Mesenchymal stem cell (in vitro differentiated cells and primary cell): ENCODE measurements at regions not wholly inside any gene's neighbourhood (a gene's known extent, or its start where the extent isn't known, plus 50 kb on each side); places are given as distances from the start of the nearest gene placed in this dataset.
"Not testable (repeated sequence)": the region's sequence is repeated elsewhere in the genome, so short reads cannot be mapped to it uniquely, and the experiment has no call there.

Source experiments
- DNase-seq: peaks from one replicate; pipeline ENCODE4 v3.0.0-alpha.2; 2013
- H2AFZ ChIP-seq: one replicate; pipeline ENCODE4 v1.6.1; 2013; ENCODE audit warnings: low read depth, mild to moderate bottlenecking, control low read depth, inconsistent platforms, low read length, moderate library complexity
- H2AK5ac ChIP-seq: 2 replicates; pipeline ENCODE4 v1.6.1; 2013; ENCODE audit warnings: low read length, moderate library complexity, mild to moderate bottlenecking, inconsistent platforms; ENCODE audit not compliant: severe bottlenecking
- H2BK120ac ChIP-seq: one replicate; pipeline ENCODE4 v1.6.1; 2013; ENCODE audit warnings: low read depth, mild to moderate bottlenecking, inconsistent platforms, low read length, moderate library complexity
- H2BK12ac ChIP-seq, 2 experiments: one replicate each; pipeline ENCODE4 v1.6.1; 2013; ENCODE audit warnings: inconsistent platforms in 2 of 2, low read length in 2 of 2, mild to moderate bottlenecking in 2 of 2, moderate library complexity in 2 of 2, control low read depth in 1 of 2
- H2BK15ac ChIP-seq: one replicate; pipeline ENCODE4 v1.6.1; 2013; ENCODE audit warnings: mild to moderate bottlenecking, low read depth, inconsistent platforms; ENCODE audit not compliant: poor library complexity, severe bottlenecking
- H2BK5ac ChIP-seq: 2 replicates; pipeline ENCODE4 v1.6.1; 2013; ENCODE audit warnings: low read depth, mild to moderate bottlenecking, low read length, control low read depth, inconsistent platforms; ENCODE audit not compliant: poor library complexity, severe bottlenecking
- H3K14ac ChIP-seq, 2 experiments: one replicate each; pipeline ENCODE4 v1.6.1; 2013; ENCODE audit warnings: inconsistent platforms in 2 of 2, low read length in 2 of 2, control low read depth in 1 of 2, mild to moderate bottlenecking in 1 of 2, moderate library complexity in 1 of 2
- H3K18ac ChIP-seq, 2 experiments: one replicate each; pipeline ENCODE4 v1.6.1; 2013; ENCODE audit warnings: inconsistent platforms in 2 of 2, low read length in 2 of 2, control low read depth in 1 of 2, low read depth in 1 of 2, mild to moderate bottlenecking in 1 of 2
- H3K23ac ChIP-seq, 2 experiments: one replicate each; pipeline ENCODE4 v1.6.1; 2013; ENCODE audit warnings: inconsistent platforms in 2 of 2, low read length in 2 of 2, mild to moderate bottlenecking in 2 of 2, moderate library complexity in 2 of 2, control low read depth in 1 of 2
- H3K27ac ChIP-seq: 2 replicates; pipeline ENCODE4 v1.5.1; 2013; ENCODE audit warnings: mild to moderate bottlenecking, moderate library complexity, low read length, control low read depth, inconsistent platforms; ENCODE audit not compliant: poor library complexity, severe bottlenecking
- H3K27me3 ChIP-seq, 2 experiments: 2 replicates each; pipeline versions ENCODE4 v1.6.1 to v1.7.0; 2013; ENCODE audit warnings: low read length in 2 of 2, mild to moderate bottlenecking in 2 of 2, moderate library complexity in 2 of 2, control low read depth in 1 of 2, inconsistent platforms in 1 of 2; ENCODE audit not compliant: control insufficient read depth in 1 of 2, insufficient read depth in 1 of 2
- H3K36me3 ChIP-seq, 2 experiments: 2 replicates each; pipeline versions ENCODE4 v1.6.1 to v1.7.0; 2013; ENCODE audit warnings: low read length in 2 of 2, control low read depth in 1 of 2, inconsistent platforms in 1 of 2, low read depth in 1 of 2, mild to moderate bottlenecking in 1 of 2; ENCODE audit not compliant: insufficient read depth in 2 of 2, control insufficient read depth in 1 of 2
- H3K4ac ChIP-seq, 2 experiments: one replicate each; pipeline ENCODE4 v1.6.1; 2013; ENCODE audit warnings: inconsistent platforms in 2 of 2, low read length in 2 of 2, mild to moderate bottlenecking in 2 of 2, moderate library complexity in 2 of 2, control low read depth in 1 of 2, low read depth in 1 of 2
- H3K4me1 ChIP-seq: 2 replicates; pipeline ENCODE4 v1.6.1; 2013; ENCODE audit warnings: low read depth, low read length, control low read depth; ENCODE audit not compliant: control insufficient read depth, insufficient read depth
- H3K4me2 ChIP-seq: 2 replicates; pipeline ENCODE4 v1.6.1; 2013; ENCODE audit warnings: low read length, mild to moderate bottlenecking, inconsistent platforms; ENCODE audit not compliant: poor library complexity, severe bottlenecking
- H3K4me3 ChIP-seq, 2 experiments: 2 replicates each; pipeline versions ENCODE4 v1.5.1 to v1.7.0; 2013; ENCODE audit warnings: low read length in 2 of 2, mild to moderate bottlenecking in 2 of 2, control low read depth in 1 of 2, low read depth in 1 of 2; ENCODE audit not compliant: insufficient read depth in 1 of 2
- H3K79me1 ChIP-seq: replicated peaks from 2 replicates; pipeline ENCODE4 v1.6.1; 2013; ENCODE audit warnings: mild to moderate bottlenecking, control low read depth, low read length, inconsistent platforms; ENCODE audit not compliant: poor library complexity, severe bottlenecking
- H3K9ac ChIP-seq: 2 replicates; pipeline ENCODE4 v1.7.0; 2013; ENCODE audit warnings: mild to moderate bottlenecking, low read length, moderate library complexity
- H3K9me3 ChIP-seq: 2 replicates; pipeline ENCODE4 v1.7.0; 2013; ENCODE audit warnings: mild to moderate bottlenecking, low read length; ENCODE audit not compliant: control insufficient read depth
- H4K8ac ChIP-seq: one replicate; pipeline ENCODE4 v1.6.1; 2013; ENCODE audit warnings: inconsistent platforms, mild to moderate bottlenecking, low read length, moderate library complexity
- H4K91ac ChIP-seq: one replicate; pipeline ENCODE4 v1.6.1; 2013; ENCODE audit warnings: mild to moderate bottlenecking, low read length, inconsistent platforms
- WGBS: methylation state at CpG from one replicate; pipeline ENCODE4 v1.1.7; 2013; ENCODE audit warnings: mixed read lengths; 5-methylcytosine and 5-hydroxymethylcytosine counted together

DNA sequence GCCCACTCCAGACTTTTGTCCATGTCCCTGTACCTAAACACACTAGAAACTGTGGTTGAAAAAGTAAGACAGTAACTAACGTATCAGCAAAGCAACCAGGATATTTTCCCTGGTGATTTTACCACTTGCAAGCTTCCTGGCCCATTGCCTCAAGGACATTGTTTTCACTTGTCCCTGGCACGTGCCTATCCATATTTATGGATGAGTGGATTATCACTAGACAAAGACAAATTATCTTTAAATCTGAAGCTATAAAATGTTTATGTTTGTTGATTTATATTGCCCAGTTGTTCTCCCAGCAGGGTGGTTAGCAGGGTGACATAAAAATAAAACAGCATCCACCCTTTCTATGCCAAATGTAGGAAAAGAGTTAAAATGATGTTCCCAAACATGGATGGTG, 93.2 kb upstream of the STEAP1 start:
- Histone ChIP-seq H3K9me3 (no peaks in the 10 kb centered on the region), H3K36me3 (no peaks in the 10 kb centered on the region), H4K8ac (no peak overlapping the region), H2BK15ac (no peak overlapping the region), H2AFZ (no peak overlapping the region), H4K91ac (no peak overlapping the region), H2AK5ac (no peak overlapping the region), H3K27ac (no peak overlapping the region), H3K4me2 (no peak overlapping the region), H3K14ac (no peak overlapping the region), H3K4me3 (no peak overlapping the region), H2BK120ac (no peak overlapping the region), H2BK5ac (no peak overlapping the region), H3K4me1 (no peaks in the 10 kb centered on the region), H3K4ac (no peak overlapping the region), H3K23ac (no peak overlapping the region), H3K9ac (no peak overlapping the region), H3K27me3 (no peaks in the 10 kb centered on the region), H3K79me1 (no peaks in the 10 kb centered on the region), H3K18ac (no peak overlapping the region), H2BK12ac (no peak overlapping the region)
- 60% methylated on average over 1 of the region's 2 CpGs for whole genome bisulfite sequencing
- no peak for DNase-seq

DNA sequence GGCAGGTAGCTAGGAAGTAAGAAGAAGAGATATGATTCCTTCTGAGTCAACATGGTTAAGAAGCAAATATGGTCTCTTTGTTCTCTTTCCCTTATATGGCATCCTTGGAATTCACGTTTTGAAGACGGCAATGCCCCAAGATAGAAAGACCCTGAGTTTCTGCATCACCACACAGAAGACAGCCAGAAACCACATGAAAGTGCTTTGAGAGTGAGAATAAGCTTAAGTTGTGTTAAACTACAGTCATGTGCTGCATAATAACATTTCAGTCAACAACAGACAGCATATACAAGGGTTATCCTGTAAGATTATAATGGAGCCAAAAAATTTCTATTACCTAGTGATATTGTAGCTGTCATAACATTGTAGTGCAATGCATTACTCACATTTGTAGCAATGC, 89.9 kb upstream of the STEAP1 start:
- H3K14ac ChIP-seq: no peak overlapping the region
- DNase-seq: no peak
- H3K4me1 ChIP-seq: no peaks in the 10 kb centered on the region
- no peak overlapping the region for H4K91ac ChIP-seq
- no peak overlapping the region for H3K18ac ChIP-seq
- no peak overlapping the region for H3K4me2 ChIP-seq
- no peak overlapping the region for H3K27ac ChIP-seq
- H2AFZ ChIP-seq: no peak overlapping the region
- no peaks in the 10 kb centered on the region for H3K27me3 ChIP-seq
- no peak overlapping the region for H2BK120ac ChIP-seq
- H3K9ac ChIP-seq: no peak overlapping the region
- H4K8ac ChIP-seq: no peak overlapping the region
- H3K4me3 ChIP-seq: no peak overlapping the region
- no CpG with 5 or more reads among the region's 2 CpGs for WGBS
- no peak overlapping the region for H2BK15ac ChIP-seq
- H3K9me3 ChIP-seq: no peaks in the 10 kb centered on the region
- no peak overlapping the region for H2BK5ac ChIP-seq
- H2AK5ac ChIP-seq: no peak overlapping the region
- H2BK12ac ChIP-seq: no peak overlapping the region
- no peak overlapping the region for H3K4ac ChIP-seq
- H3K36me3 ChIP-seq: no peaks in the 10 kb centered on the region
- H3K23ac ChIP-seq: no peak overlapping the region
- no peaks in the 10 kb centered on the region for H3K79me1 ChIP-seq

DNA sequence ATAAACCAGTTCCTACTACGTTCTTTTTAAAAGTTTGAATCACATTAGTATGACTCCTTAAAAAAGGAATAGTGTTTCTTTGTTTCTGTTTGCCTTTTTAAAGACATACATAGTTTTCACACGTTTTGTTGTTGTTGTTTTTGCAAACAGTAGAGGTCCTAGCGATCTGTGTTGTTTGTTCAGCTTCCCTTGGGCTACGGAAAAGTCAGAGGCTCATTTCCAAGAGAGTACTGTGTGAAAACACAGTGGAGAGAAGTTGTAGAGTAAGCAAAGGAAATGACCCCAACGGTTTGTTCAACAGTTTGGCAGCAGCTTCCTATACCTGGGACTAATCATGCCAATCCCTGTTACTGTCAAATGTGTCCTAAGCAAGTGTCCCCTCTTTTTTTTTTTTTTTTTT, 87.1 kb upstream of the STEAP1 start:
- WGBS: 29% methylated on average over 4 of the region's 5 CpGs
- no peak overlapping the region for H3K4me2 ChIP-seq

DNA sequence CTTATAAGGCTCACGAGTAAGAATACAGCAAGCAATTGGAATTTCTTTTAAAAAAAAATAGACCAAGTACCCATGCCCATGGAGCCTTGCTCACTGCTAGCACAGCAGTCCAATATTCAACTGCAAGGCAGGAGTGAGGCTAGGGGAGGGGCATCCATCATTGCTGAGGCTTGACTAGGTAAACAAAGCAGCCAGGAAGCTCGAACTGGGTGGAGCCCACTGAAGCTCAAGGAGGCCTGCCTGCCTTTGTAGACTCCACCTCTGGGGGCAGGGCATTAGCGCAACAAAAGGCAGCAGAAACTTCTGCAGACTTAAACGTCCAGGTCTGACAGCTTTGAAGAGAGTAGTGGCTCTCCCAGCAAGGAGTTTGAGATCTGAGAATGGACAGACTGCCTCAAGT, 84.0 kb upstream of the STEAP1 start:
- not testable (repeated sequence) for DNase-seq, H3K27me3 ChIP-seq, H3K14ac ChIP-seq, H2BK12ac ChIP-seq, H4K91ac ChIP-seq, H2BK15ac ChIP-seq, H4K8ac ChIP-seq, H2BK5ac ChIP-seq, H2AK5ac ChIP-seq, H3K4me2 ChIP-seq, H3K9me3 ChIP-seq, H3K4ac ChIP-seq, H2BK120ac ChIP-seq, H3K27ac ChIP-seq, H2AFZ ChIP-seq, H3K9ac ChIP-seq, H3K36me3 ChIP-seq, H3K18ac ChIP-seq, H3K4me3 ChIP-seq, H3K4me1 ChIP-seq, H3K79me1 ChIP-seq, H3K23ac ChIP-seq
- 38% methylated on average over 4 of the region's 4 CpGs for WGBS

More for the DNA sequence above, 87.1 kb upstream of the STEAP1 start:
- Histone ChIP-seq H4K91ac (no peak overlapping the region), H2BK15ac (no peak overlapping the region), H3K9ac (no peak overlapping the region), H3K14ac (no peak overlapping the region), H3K36me3 (no peaks in the 10 kb centered on the region), H3K18ac (no peak overlapping the region), H3K4me1 (no peaks in the 10 kb centered on the region), H2AFZ (no peak overlapping the region), H3K27me3 (no peaks in the 10 kb centered on the region), H3K4me3 (no peak overlapping the region), H2BK12ac (no peak overlapping the region), H2AK5ac (no peak overlapping the region), H3K4ac (no peak overlapping the region), H3K79me1 (no peaks in the 10 kb centered on the region), H3K27ac (no peak overlapping the region), H2BK5ac (no peak overlapping the region), H4K8ac (no peak overlapping the region), H3K23ac (no peak overlapping the region), H3K9me3 (no peaks in the 10 kb centered on the region), H2BK120ac (no peak overlapping the region)
- no peak for DNase-seq
